Smooth muscle cell (in vitro differentiated cells): ENCODE measurements at regions not wholly inside any gene's neighbourhood (a gene's known extent, or its start where the extent isn't known, plus 50 kb on each side); places are given as distances from the start of the nearest gene placed in this dataset.

Source experiments
- DNase-seq: peaks from one replicate; lab custom pipeline; 2025; ENCODE audit not compliant: unreplicated experiment; lab: John Stamatoyannopoulos, UW
- H2AFZ ChIP-seq: fragments of 200-600 bp; sonication (generic); 2 replicates; pipeline ENCODE4 v1.6.0; 2016; ENCODE audit warnings: antibody characterized with exemption, low read depth, mild to moderate bottlenecking
- H3F3A ChIP-seq: fragments of 200-600 bp; sonication (generic); 2 replicates; pipeline ENCODE4 v1.6.0; 2017; ENCODE audit warnings: antibody characterized with exemption, low read depth
- H3K27ac ChIP-seq: fragments of 200-600 bp; sonication (generic); 2 replicates; pipeline ENCODE4 v1.5.1; 2016; ENCODE audit warnings: low read depth, mild to moderate bottlenecking
- H3K27me3 ChIP-seq: fragments of 200-600 bp; sonication (generic); 2 replicates; pipeline ENCODE4 v1.6.1; 2016; ENCODE audit warnings: low read depth, mild to moderate bottlenecking
- H3K36me3 ChIP-seq: fragments of 200-600 bp; sonication (generic); 2 replicates; pipeline ENCODE4 v1.5.1; 2016; ENCODE audit warnings: low read depth
- H3K4me1 ChIP-seq: fragments of 200-600 bp; sonication (generic); 2 replicates; pipeline ENCODE4 v1.5.1; 2016; ENCODE audit warnings: low read depth
- H3K4me2 ChIP-seq: fragments of 200-600 bp; sonication (generic); 2 replicates; pipeline ENCODE4 v1.6.0; 2016; ENCODE audit warnings: mild to moderate bottlenecking
- H3K4me3 ChIP-seq: fragments of 200-600 bp; sonication (generic); 2 replicates; pipeline ENCODE4 v1.5.1; 2016; ENCODE audit warnings: mild to moderate bottlenecking
- H3K79me2 ChIP-seq: fragments of 200-600 bp; sonication (generic); 2 replicates; pipeline ENCODE4 v1.6.0; 2016; ENCODE audit warnings: low read depth, mild to moderate bottlenecking
- H3K9ac ChIP-seq: fragments of 200-600 bp; sonication (generic); 2 replicates; pipeline ENCODE4 v1.6.0; 2016; ENCODE audit warnings: low read depth
- H3K9me3 ChIP-seq: fragments of 200-600 bp; sonication (generic); replicated peaks from 2 replicates; pipeline ENCODE4 v1.5.1; 2016; ENCODE audit warnings: low read depth
- H4K20me1 ChIP-seq: fragments of 200-600 bp; sonication (generic); 2 replicates; pipeline ENCODE4 v1.6.0; 2016; ENCODE audit warnings: low read depth
- WGBS: methylation state at CpG from one replicate; pipeline ENCODE4 v1.1.7; 2016; ENCODE audit warnings: low lambda C conversion rate; 5-methylcytosine and 5-hydroxymethylcytosine counted together
- TF ChIP-seq, protein P1 (sequence below): fragments of 200-600 bp; sonication (generic); IDR thresholded peaks from 2 replicates; pipeline ENCODE4 v1.5.1; 2017; ENCODE audit warnings: borderline replicate concordance, mild to moderate bottlenecking, antibody characterized with exemption; ENCODE audit not compliant: insufficient read depth, poor library complexity, severe bottlenecking

GRCh38 chr5:164801910-164802309 lies 1296.5 kb downstream of the MAT2B start:
- H3K27me3 ChIP-seq = no peaks in the 10 kb centered on the region
- no peak overlapping the region for H3K4me3 ChIP-seq
- no peaks in the 10 kb centered on the region for H3K4me1 ChIP-seq
- H3K9ac ChIP-seq = no peak overlapping the region
- no peaks in the 10 kb centered on the region for H3F3A ChIP-seq
- no peak for DNase-seq
- H3K36me3 ChIP-seq = no peaks in the 10 kb centered on the region
- H3K4me2 ChIP-seq = no peak overlapping the region
- H3K79me2 ChIP-seq = no peaks in the 10 kb centered on the region
- H2AFZ ChIP-seq = no peak overlapping the region
- TF ChIP-seq, protein P1, sequence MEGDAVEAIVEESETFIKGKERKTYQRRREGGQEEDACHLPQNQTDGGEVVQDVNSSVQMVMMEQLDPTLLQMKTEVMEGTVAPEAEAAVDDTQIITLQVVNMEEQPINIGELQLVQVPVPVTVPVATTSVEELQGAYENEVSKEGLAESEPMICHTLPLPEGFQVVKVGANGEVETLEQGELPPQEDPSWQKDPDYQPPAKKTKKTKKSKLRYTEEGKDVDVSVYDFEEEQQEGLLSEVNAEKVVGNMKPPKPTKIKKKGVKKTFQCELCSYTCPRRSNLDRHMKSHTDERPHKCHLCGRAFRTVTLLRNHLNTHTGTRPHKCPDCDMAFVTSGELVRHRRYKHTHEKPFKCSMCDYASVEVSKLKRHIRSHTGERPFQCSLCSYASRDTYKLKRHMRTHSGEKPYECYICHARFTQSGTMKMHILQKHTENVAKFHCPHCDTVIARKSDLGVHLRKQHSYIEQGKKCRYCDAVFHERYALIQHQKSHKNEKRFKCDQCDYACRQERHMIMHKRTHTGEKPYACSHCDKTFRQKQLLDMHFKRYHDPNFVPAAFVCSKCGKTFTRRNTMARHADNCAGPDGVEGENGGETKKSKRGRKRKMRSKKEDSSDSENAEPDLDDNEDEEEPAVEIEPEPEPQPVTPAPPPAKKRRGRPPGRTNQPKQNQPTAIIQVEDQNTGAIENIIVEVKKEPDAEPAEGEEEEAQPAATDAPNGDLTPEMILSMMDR = no peak
- no peaks in the 10 kb centered on the region for H3K9me3 ChIP-seq
- no peak overlapping the region for H3K27ac ChIP-seq
- WGBS = 92% methylated on average over 4 of the region's 4 CpGs
- no peaks in the 10 kb centered on the region for H4K20me1 ChIP-seq

- TF ChIP-seq, protein P1 = no peak
- Histone ChIP-seq H3K4me3 (no peak overlapping the region), H3K27ac (no peak overlapping the region), H2AFZ (no peak overlapping the region), H3K4me2 (no peak overlapping the region), H3K4me1 (no peaks in the 10 kb centered on the region), H3F3A (no peaks in the 10 kb centered on the region), H3K9ac (no peak overlapping the region), H3K27me3 (no peaks in the 10 kb centered on the region), H3K9me3 (no peaks in the 10 kb centered on the region), H3K36me3 (no peaks in the 10 kb centered on the region), H3K79me2 (no peaks in the 10 kb centered on the region), H4K20me1 (no peaks in the 10 kb centered on the region)
- no peak for DNase-seq
Measured at GRCh38 chr5:164809821-164810220, 1304.4 kb downstream of the MAT2B start.

DNA sequence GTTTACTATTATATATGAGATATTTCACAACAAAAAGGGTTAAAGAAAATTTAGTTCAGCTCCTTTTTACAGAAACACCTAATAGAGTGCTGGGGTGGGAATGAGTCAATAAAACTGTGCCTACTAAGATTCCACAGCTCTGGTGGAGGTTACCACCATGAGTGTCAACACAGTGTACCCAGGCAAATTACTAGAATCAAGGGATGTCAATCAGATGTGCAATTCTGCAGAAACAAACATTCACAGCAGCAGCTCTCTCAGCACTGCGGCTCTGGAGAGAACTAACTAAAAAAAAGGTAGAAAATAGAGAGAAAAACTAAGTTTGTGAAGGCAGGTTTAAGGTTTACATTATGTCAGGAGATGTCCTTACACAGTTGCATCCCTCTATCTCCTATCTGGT lies 1313.0 kb downstream of the MAT2B start:
- H3K9ac ChIP-seq = no peak overlapping the region
- H3K27me3 ChIP-seq = no peaks in the 10 kb centered on the region
- no peak for DNase-seq
- H4K20me1 ChIP-seq = no peaks in the 10 kb centered on the region
- no peaks in the 10 kb centered on the region for H3K36me3 ChIP-seq
- 96% methylated on average over 1 of the region's 1 CpG for WGBS
- H3K4me2 ChIP-seq = no peak overlapping the region
- no peak overlapping the region for H3K27ac ChIP-seq
- H3K9me3 ChIP-seq = no peaks in the 10 kb centered on the region
- TF ChIP-seq, protein P1 = no peak
- H3K4me3 ChIP-seq = no peak overlapping the region
- no peaks in the 10 kb centered on the region for H3K4me1 ChIP-seq
- no peaks in the 10 kb centered on the region for H3F3A ChIP-seq
- no peak overlapping the region for H2AFZ ChIP-seq
- no peaks in the 10 kb centered on the region for H3K79me2 ChIP-seq

GRCh38 chr5:164824671-164825070 lies 1319.3 kb downstream of the MAT2B start:
- Histone ChIP-seq H3K9me3 (no peaks in the 10 kb centered on the region), H3K27ac (no peak overlapping the region), H3K4me2 (no peak overlapping the region), H4K20me1 (no peaks in the 10 kb centered on the region), H3K27me3 (no peaks in the 10 kb centered on the region), H3F3A (no peaks in the 10 kb centered on the region), H3K36me3 (no peaks in the 10 kb centered on the region), H3K4me3 (no peak overlapping the region), H3K9ac (no peak overlapping the region), H3K79me2 (no peaks in the 10 kb centered on the region), H3K4me1 (no peaks in the 10 kb centered on the region), H2AFZ (no peak overlapping the region)
- DNase-seq = no peak
- TF ChIP-seq, protein P1 = no peak
- WGBS = 59% methylated on average over 6 of the region's 6 CpGs
